GM12865 (cell line): ENCODE measurements at regions not wholly inside any gene's neighbourhood (a gene's known extent, or its start where the extent isn't known, plus 50 kb on each side); places are given as distances from the start of the nearest gene placed in this dataset.

ENCODE experiments used
- DNase-seq: peaks from one replicate; pipeline ENCODE4 v3.0.0; 2010; ENCODE audit warnings: low read depth
- H3K4me3 ChIP-seq: 2 replicates; pipeline ENCODE4 v1.5.1; 2011; ENCODE audit warnings: mild to moderate bottlenecking, low read depth, low read length, control low read depth
- TF ChIP-seq, protein P1 (sequence below): IDR thresholded peaks from 2 replicates; pipeline ENCODE4 v1.5.1; 2011; ENCODE audit warnings: low read length, control low read depth, low read depth, inconsistent platforms; ENCODE audit not compliant: insufficient read depth; ENCODE audit errors: missing control alignments

DNA sequence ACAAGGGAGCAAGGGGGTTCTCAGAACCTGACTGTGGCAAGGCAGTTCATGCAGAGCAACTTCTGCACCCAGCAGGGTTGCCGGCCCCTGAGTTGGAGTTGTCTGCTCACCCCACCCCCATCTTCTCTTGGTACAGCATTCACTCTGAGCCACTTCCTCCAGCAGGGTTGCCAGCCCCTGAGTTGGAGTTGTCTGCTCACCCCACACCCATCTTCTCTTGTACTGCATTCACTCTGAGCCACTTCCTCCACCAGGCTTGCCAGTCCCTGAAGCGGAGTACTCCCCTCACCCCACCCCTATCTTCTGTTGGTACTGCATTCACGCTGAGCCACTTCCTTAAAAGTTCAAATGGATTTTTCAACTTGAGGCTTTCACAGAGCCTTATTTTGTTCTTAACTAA is 79.7 kb upstream of the SYNDIG1 start:
- TF ChIP-seq, protein P1, sequence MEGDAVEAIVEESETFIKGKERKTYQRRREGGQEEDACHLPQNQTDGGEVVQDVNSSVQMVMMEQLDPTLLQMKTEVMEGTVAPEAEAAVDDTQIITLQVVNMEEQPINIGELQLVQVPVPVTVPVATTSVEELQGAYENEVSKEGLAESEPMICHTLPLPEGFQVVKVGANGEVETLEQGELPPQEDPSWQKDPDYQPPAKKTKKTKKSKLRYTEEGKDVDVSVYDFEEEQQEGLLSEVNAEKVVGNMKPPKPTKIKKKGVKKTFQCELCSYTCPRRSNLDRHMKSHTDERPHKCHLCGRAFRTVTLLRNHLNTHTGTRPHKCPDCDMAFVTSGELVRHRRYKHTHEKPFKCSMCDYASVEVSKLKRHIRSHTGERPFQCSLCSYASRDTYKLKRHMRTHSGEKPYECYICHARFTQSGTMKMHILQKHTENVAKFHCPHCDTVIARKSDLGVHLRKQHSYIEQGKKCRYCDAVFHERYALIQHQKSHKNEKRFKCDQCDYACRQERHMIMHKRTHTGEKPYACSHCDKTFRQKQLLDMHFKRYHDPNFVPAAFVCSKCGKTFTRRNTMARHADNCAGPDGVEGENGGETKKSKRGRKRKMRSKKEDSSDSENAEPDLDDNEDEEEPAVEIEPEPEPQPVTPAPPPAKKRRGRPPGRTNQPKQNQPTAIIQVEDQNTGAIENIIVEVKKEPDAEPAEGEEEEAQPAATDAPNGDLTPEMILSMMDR, result no peak
- no peak for DNase-seq
- no peak overlapping the region for H3K4me3 ChIP-seq

- no peak overlapping the region for H3K4me3 ChIP-seq
- DNase-seq, result no peak
- TF ChIP-seq, protein P1, result no peak
Observed at GRCh38 chr20:24388828-24389380, 80.5 kb upstream of the SYNDIG1 start.

GRCh38 chr20:24385547-24385946 is 83.9 kb upstream of the SYNDIG1 start:
- DNase-seq, result no peak
- H3K4me3 ChIP-seq, result no peak overlapping the region
- TF ChIP-seq, protein P1, result no peak

GRCh38 chr20:24384865-24385264 is 84.6 kb upstream of the SYNDIG1 start:
- no peak overlapping the region for H3K4me3 ChIP-seq
- TF ChIP-seq, protein P1, result no peak
- no peak for DNase-seq

- DNase-seq, result no peak
- TF ChIP-seq, protein P1, result no peak
Observed at GRCh38 chr20:24382743-24383142, 86.7 kb upstream of the SYNDIG1 start.

GRCh38 chr20:24382331-24382730 is 87.1 kb upstream of the SYNDIG1 start:
- no peak overlapping the region for H3K4me3 ChIP-seq
- TF ChIP-seq, protein P1, result no peak
- no peak for DNase-seq

More at GRCh38 chr20:24382743-24383142, 86.7 kb upstream of the SYNDIG1 start:
- H3K4me3 ChIP-seq, result no peak overlapping the region

GRCh38 chr20:24381886-24382285 is 87.5 kb upstream of the SYNDIG1 start:
- H3K4me3 ChIP-seq, result no peak overlapping the region
- TF ChIP-seq, protein P1, result no peak
- no peak for DNase-seq
